HG03108 (cell line): ENCODE measurements at regions not wholly inside any gene's neighbourhood (a gene's known extent, or its start where the extent isn't known, plus 50 kb on each side); places are given as distances from the start of the nearest gene placed in this dataset.
"Not testable (repeated sequence)": the region's sequence is repeated elsewhere in the genome, so short reads cannot be mapped to it uniquely, and the experiment has no call there.

ENCODE experiments used
- ATAC-seq: cut with Tn5 transposase; IDR thresholded peaks from one replicate; pipeline ENCODE4 v1.9.1; 2021; ENCODE audit warnings: moderate library complexity; ENCODE audit not compliant: unreplicated experiment

DNA sequence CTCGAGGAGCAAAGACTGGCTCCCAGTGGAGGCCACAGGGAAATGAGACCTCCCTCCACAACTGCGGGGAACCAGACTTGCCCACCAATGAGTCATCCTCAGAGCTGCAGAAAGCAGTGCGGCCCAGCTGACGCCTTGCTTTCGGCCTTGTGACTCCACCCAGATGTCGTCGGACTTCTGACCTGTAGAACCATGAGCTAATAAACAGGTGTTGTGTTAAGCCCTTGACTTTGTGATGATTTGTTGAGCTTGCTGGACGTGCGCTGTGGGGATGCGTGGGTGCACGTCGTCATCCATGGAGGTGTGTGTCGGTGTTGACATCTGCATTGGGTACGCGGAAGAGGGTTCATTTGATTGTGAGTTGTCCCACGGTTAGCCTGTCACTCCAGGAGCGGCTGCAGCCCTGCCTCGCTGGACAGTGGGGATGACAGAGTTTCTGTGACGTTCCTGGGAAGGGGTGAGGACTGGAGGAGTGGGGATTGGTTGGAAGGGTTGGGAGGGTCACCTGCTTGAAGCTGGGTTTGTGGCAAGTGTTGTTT lies 154.1 kb downstream of the SH3BP4 start:
- no peak for ATAC-seq

GRCh38 chr2:235106874-235107639 lies 155.2 kb downstream of the SH3BP4 start:
- ATAC-seq, result no peak

DNA sequence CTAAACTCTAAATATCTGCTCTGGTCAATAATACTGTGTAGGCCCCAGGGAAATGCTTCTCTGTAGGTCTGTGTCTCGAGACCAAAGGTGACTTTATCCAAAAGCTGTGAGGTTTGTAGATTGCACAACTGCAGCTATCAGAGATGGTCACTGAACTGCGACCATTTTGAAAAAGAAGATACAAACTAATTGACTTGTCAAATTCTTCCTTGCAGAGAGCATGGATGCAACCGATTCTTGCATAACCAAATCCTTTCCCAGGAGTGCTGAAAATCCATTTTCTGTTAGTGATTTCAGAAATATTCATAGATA lies 155.8 kb downstream of the SH3BP4 start:
- ATAC-seq, result no peak

- ATAC-seq, result not testable (repeated sequence)
Measured at GRCh38 chr2:235109561-235109960, 157.7 kb downstream of the SH3BP4 start.

DNA sequence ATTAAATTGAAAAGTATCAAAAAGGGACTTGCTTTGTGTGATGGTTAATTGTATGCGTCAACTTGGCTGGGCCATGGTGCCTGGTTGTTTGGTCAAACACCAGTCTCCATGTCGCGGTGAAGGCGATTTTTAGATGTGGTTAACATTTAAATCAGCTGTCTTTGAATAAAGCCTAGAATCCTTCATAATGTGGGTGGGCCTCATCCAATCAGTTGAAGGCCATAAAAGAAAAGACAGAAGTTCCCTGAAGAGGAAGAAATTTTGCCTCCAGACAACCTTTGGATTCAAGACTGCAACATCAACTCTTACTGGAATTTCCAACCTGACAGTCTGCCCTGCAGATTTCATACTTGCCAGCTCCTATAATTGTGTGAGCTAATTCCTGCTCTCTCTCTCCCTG lies 160.5 kb downstream of the SH3BP4 start:
- no peak for ATAC-seq

GRCh38 chr2:235113854-235114253 lies 162.0 kb downstream of the SH3BP4 start:
- no peak for ATAC-seq

DNA sequence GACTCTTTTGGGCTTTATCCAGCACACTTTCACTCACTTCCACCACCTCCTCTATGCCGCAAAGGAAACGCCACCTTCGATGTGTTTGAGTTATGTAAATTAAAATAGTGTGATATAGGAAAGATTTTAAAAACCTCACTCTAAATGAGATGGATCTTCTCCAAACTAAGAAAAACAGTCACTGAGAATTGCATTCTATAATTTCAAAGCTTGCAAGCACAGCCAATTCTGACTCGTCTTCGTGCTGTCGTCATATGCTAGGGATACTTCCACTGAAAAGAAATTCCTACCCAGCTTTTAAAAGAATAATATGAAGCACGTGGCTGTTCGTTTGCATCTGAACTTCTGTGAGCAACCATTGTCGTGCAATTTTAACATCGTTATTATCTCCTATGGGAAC lies 162.5 kb downstream of the SH3BP4 start:
- no peak for ATAC-seq

DNA sequence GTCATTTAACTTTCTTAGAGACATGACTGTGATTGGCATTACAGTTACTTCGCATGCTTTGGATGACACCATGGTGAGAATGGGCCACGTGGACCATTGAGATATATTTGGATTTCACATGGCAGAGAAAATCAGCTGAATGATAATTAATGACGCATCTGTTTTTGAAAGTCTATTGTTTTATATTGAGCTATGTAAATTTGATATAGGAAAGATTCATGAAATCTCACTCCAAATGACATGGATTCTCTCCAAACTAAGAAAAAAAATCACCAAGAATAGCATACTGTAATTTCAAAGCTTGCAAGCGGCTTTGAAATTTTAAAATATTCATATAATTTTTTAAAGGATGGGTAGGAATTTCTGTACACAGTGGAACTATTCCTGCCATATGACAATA lies 163.7 kb downstream of the SH3BP4 start:
- ATAC-seq, result no peak

DNA sequence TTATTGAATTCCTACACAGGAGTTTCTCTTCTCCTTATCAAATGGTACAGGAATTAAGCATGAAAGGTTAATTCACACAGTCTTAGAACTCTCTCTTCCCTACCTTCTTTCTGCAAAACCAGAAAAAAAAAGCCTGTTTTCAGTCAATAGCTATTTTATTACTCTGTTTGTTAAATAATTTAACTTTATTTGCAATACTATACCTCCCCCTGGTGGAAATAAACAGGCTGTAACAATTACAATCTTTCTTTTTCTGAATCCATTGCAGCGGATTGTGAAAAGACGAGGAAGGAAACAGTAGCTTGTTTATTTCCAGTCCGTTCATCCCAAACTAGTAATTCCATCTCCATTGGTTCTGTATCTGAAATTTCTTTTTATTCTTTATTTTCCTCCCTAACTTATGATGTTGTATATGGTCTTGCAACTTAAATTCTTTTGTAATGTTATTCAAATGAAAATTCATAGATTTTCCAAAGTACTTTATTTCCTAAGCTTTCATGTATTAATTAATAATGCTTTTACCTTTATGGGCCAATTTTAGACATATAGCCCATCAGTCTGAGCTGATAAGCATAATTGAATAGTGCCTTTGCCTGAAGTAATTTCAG lies 165.2 kb downstream of the SH3BP4 start:
- ATAC-seq, result no peak

DNA sequence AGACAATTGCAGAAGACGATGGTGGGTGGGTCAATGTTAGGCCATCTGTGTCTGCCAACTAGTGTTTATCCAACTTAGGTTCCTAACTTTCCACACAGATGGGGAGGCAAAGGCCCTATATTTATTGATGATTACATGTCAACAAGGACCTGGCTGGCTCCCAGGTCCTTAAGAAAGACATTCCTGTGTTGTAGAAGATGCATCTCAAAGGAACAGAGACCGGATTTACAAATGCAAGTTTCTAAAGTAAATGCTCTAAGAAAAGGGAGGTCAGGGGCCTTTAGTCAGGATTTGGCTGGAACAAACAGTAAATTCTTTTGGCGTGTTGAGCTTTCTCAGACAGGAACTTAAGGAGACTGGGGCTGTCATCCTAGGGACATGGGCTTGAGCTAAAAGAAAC lies 175.0 kb downstream of the SH3BP4 start:
- no peak for ATAC-seq

- ATAC-seq, result no peak
Measured at GRCh38 chr2:235127931-235128330, 176.1 kb downstream of the SH3BP4 start.

GRCh38 chr2:235129850-235130249 lies 178.0 kb downstream of the SH3BP4 start:
- no peak for ATAC-seq

DNA sequence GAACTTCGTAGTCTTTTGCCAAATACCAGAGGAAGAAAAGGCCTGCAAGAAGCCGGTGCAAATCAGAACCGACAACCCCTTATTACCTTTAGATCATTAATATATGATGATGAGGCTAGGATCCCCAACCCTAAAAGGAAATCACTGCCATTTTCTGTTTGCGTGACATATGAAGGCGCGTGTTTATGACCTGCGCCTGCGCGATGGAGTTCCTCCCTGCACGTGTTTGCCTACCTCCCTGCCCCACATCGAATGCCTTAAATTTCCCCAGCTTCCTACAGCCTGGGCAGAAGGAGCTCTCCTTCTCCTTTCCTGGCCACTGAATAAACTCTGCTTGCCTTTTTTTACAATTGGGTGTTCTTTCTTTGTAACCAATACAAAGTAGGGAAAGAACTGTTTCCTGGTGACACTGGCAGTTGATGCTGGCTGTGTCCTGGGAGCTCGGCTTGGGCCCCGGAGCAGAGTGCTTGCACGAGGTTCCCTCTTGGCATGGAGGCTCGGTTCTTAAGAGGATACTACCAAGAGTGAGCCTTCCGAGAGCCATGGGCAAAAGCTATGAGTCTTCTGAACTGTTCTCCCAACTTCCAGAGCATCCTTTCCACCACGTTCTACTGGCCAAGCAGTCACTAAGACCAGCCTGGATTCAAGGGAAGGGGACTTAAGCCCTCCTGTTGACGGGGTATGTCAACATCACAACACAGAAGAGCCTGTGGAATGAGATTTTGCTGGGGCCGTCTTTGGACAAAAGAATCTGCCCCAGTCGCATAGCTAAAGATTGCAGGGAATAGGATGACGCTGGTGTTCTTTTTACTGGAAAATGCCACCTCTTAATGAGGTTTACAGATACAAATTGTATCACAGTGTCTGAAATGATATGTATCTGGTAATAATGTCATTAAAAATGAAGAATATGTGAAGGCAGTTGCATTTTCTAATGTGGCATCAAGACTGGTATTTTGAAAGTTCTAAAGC lies 179.8 kb downstream of the SH3BP4 start:
- no peak for ATAC-seq

DNA sequence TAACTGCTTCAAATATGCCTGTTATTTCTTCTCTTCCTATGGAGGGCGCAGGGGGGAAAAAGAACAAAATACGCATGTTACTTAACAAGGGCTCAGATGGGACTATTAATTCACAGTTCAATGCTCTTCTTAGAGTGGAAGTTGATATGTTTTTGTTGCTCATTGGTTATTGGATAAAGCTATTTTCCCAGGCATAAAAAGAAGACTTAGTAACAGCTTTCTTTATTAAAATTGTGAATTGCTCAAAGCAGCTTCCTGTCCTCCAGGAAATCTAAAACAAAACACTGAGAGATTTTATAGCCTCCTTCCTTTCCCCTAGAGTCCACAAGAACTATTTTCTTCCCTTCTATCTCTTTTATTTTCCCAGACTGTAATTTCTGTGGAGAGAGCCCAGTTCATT lies 180.8 kb downstream of the SH3BP4 start:
- no peak for ATAC-seq

- no peak for ATAC-seq
Measured at GRCh38 chr2:235133837-235134236, 182.0 kb downstream of the SH3BP4 start.

GRCh38 chr2:235134420-235134819 lies 182.6 kb downstream of the SH3BP4 start:
- no peak for ATAC-seq

- ATAC-seq, result no peak
Measured at GRCh38 chr2:235135195-235135965, 183.6 kb downstream of the SH3BP4 start.

DNA sequence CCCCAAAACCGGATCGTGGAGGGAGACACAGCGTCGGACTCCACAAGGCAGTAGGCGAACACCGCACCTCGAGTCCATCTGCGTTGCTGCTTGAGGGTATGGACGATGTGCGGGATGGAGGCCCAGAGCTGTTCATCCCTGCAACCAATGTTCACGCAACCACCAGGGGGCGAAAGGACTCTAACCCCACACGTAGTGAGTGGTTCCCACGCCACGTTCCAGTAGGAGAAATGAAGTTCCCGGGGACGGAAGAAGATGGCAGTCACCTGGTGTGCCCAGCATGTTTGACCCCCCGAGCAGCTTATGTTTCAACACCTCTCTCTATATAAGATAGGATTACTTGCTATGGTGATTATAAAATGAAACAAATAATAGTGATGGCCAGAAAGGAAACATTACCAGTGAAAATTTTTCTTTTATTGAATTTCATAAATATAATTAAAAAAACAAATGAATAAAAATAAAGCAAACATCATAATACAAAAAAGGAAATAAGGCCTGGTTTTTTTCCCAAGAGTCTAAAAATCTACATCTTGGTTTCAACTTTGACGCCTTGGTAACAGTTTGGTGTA lies 184.3 kb downstream of the SH3BP4 start:
- ATAC-seq, result no peak

- ATAC-seq, result no peak
Measured at GRCh38 chr2:235138339-235138738, 186.5 kb downstream of the SH3BP4 start.
